ENCODE measurements at regions not wholly inside any gene's neighbourhood (a gene's known extent, or its start where the extent isn't known, plus 50 kb on each side); places are given as distances from the start of the nearest gene placed in this dataset.

DNA sequence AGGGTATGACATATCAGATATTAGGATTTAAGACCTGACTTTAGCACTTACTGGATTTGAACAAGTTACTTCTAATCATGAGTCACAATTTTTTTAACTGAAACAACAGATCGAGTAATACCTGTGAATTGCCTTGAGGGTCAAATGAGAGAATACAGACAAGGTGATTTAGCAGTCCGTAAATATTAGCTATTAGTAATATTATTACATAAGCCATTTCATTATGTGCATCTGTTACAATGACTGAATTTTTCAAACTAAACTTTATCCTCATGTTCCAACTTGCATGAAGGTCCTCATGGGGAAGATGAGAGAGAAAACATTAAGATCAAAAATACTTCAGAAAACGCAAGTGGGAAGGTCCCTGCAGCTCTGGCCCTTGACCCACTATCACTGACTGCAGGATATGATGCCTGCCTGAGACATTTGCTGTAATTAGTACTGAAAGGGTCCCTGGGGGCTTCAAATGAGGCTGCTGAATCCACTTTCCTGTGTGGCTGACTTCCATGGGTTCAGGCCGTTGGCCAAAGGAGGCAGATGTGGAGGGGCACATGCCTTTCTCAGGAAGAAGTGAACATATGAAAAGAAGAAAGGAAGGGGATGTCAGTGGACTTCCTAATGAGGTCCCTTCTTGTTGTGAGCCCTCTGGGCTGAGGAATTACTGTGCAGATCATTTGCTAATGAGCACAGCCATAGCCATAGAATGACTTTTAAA is 441.7 kb downstream of the CDH11 start:
- TF ChIP-seq, protein P1, sequence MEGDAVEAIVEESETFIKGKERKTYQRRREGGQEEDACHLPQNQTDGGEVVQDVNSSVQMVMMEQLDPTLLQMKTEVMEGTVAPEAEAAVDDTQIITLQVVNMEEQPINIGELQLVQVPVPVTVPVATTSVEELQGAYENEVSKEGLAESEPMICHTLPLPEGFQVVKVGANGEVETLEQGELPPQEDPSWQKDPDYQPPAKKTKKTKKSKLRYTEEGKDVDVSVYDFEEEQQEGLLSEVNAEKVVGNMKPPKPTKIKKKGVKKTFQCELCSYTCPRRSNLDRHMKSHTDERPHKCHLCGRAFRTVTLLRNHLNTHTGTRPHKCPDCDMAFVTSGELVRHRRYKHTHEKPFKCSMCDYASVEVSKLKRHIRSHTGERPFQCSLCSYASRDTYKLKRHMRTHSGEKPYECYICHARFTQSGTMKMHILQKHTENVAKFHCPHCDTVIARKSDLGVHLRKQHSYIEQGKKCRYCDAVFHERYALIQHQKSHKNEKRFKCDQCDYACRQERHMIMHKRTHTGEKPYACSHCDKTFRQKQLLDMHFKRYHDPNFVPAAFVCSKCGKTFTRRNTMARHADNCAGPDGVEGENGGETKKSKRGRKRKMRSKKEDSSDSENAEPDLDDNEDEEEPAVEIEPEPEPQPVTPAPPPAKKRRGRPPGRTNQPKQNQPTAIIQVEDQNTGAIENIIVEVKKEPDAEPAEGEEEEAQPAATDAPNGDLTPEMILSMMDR (IDR thresholded peaks at IDR 0.05): no peak
- TF ChIP-seq POLR2A (IDR thresholded peaks at IDR 0.05): no peak

Data from thyroid gland (tissue), 4 donors.